CD4-positive, alpha-beta T cell treated with Interferon alpha-2 for 1 hour (primary cell): ENCODE measurements at regions not wholly inside any gene's neighbourhood (a gene's known extent, or its start where the extent isn't known, plus 50 kb on each side); places are given as distances from the start of the nearest gene placed in this dataset.

Experiments
- DNase-seq, 2 donors: peaks; one replicate each; pipeline ENCODE4 v3.0.0-alpha.2; 2020 to 2022

DNA sequence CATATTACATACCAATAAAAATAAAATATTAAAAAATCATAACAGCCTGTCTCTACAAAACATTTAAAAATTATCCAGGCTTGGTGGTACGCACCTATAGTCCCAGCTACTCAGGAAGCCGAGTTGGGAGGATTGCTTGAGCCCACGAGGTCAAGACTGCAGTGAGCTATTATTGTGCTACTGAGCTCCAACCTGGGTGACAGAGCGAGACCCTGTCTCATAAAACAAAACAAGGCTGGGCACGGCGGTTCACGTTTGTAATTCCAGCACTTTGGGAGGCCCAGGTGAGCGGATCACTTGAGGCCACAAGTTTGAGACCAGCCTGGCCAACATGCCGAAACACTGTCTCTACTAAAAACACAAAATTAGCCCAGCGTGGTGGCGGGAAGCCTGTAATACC is 52.2 kb upstream of the LSM14A start:
- DNase-seq, result no peak

DNA sequence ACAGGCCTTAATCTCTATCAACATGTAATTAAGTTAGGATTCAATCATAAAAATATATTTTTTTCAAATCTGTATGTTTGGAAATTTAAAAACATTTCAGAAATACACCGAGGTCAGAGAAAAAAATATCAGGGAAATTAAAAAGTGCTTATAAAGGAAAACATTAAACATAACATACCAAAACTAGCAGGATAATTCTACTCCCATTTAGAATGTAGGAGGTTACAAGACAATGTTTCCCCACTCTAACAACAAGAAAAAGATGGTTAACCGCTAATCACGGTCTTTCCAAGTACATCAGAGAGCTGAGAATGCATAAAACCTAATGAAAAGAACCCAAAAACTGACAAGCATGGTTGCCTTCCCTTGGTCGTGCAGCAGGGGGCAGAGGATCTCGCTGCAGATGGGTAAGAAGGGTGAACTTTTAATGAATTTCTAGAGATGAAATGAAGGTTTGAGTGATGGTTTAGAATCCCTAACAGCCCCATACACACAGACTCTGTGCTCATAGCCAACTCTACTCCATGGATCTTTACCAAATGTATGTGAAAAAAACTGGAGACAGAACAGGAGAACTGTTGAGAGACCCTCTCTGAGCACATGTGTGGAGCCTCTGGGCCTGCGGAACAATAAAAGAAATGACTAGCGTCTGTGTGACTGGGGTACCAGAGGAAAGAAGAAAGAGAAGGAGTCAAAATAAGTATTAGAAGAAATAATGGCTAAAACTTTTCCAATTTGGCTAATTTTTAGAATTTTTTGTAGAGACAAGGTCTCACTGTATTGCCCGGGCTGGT is 51.3 kb upstream of the LSM14A start:
- peak; percentile 45 to 62 for DNase-seq
